ENCODE measurements at regions not wholly inside any gene's neighbourhood (a gene's known extent, or its start where the extent isn't known, plus 50 kb on each side); places are given as distances from the start of the nearest gene placed in this dataset.
"Not testable (repeated sequence)": the region's sequence is repeated elsewhere in the genome, so short reads cannot be mapped to it uniquely, and the experiment has no call there.

DNA sequence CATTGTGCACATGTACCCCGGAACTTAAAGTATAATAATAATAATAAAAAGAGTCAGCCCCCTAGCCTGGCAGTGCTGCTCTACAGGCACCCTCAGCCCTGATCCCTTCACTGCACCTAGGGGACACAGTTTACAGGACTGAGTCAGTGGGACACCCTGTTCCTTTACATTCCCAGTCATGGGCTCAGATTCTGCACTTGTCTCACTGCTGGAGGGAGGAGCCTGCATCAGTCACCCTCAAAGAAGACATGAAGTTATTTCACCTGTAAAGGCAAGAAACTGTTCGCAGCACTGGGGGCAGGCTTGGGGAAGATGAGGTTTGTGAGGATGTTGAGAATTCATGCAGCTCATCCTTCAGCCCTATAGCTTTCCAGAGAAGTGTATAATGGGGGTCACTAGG is 50.7 kb upstream of the VPREB1 start:
- DNase-seq (ENCODE audit: low read depth in 4 of 4, low spot score in 3 of 4): no peak

DNA sequence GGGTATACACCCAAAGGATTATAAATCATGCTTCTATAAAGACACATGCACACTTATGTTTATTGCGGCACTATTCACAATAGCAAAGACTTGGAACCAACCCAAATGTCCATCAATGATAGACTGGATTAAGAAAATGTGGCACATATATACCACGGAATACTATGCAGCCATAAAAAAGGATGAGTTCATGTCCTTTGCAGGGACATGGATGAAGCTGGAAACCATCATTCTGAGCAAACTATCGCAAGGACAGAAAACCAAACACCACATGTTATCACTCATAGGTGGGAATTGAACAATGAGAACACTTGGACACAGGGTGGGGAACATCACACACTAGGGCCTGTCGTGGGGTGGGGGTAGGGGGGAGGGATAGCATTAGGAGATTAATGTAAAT is 51.1 kb upstream of the VPREB1 start:
- not testable (repeated sequence) for DNase-seq (ENCODE audit: low read depth in 4 of 4, low spot score in 3 of 4)

DNA sequence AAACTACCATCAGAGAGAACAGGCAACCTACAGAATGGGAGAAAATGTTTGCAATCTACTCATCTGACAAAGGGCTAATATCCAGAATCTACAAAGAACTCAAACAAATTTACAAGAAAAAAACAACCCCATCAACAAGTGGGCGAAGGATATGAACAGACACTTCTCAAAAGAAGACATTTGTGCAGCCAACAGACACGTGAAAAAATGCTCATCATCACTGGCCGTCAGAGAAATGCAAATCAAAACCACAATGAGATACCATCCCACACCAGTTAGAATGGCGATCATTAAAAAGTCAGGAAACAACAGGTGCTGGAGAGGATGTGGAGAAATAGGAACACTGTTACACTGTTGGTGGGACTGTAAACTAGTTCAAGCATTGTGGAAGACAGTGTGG is 51.6 kb upstream of the VPREB1 start:
- DNase-seq (ENCODE audit: low read depth in 4 of 4, low spot score in 3 of 4): not testable (repeated sequence)

DNA sequence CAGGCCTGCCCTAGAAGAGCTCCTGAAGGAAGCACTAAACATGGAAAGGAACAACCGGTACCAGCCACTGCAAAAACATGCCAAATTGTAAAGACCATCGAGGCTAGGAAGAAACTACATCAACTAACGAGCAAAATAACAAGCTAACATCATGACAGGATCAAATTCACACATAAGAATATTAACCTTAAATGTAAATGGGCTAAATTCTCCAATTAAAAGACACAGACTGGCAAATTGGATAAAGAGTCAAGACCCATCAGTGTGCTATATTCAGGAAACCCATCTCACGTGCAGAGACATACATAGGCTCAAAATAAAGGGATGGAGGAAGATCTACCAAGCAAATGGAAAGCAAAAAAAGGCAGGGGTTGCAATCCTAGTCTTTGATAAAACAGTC is 54.8 kb upstream of the VPREB1 start:
- not testable (repeated sequence) for DNase-seq (ENCODE audit: low read depth in 4 of 4, low spot score in 3 of 4)

DNA sequence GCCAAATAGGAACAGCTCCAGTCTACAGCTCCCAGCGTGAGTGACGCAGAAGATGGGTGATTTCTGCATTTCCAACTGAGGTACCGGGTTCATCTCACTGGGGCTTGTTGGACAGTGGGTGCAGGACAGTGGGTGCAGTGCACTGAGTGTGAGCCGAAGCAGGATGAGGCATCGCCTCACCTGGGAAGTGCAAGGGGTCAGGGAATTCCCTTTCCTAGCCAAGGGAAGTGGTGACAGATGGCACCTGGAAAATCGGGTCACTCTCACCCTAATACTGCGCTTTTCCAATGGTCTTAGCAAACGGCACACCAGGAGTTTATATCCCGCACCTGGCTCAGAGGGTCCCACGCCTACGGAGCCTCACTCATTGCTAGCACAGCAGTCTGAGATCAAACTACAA is 56.7 kb upstream of the VPREB1 start:
- not testable (repeated sequence) for DNase-seq (ENCODE audit: low read depth in 4 of 4, low spot score in 3 of 4)

DNA sequence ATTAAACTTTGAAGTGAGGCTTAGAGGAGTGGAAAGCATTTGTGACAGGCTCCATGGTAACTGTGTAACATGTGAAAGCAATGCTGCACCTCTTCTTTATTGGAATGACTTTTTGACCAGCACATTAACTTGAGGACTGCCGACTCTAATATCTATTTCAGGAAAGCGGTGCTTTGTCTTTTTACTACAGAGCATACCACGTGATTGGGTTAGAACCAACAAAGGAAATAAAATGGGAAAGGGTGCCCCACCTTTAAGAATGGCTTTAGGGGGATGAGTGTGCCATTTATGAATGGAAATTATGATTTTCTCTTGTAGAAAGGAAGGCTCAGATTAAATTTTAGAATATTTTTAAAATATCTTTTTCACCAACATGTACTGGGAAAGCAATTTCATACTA is 57.3 kb upstream of the VPREB1 start:
- no peak for DNase-seq (ENCODE audit: low read depth in 4 of 4, low spot score in 3 of 4)

DNA sequence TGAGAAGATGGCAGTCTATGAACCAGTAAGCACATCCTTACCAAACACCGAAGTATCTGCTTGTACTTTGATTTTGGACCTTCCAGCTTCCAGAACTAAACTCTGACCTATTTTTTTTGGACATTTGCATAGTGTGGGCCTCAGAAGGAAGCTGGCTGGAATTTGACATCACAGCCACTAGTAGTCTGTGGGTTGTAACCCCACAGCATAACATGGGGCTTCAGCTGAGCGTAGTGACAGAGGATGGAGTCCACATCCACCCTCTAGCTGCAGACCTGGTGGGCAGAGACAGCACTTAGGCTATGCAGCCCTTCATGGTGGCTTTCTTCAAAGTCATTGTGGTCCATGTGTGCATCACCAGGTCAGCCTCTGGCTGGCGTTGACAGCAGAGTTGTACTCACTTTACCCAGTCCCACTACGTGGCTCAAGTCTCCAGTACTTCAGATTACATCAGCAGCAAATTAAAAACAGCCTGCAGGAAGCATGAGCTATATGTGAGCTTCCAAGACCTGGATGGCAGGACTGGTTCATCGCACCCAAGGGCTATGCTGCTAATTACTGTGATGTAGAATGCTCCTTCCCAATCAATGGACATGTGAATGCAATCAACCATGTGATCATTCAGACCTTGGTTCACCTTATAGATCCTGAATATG is 58.6 kb upstream of the VPREB1 start:
- no peak for DNase-seq (ENCODE audit: low read depth in 4 of 4, low spot score in 3 of 4)

DNA sequence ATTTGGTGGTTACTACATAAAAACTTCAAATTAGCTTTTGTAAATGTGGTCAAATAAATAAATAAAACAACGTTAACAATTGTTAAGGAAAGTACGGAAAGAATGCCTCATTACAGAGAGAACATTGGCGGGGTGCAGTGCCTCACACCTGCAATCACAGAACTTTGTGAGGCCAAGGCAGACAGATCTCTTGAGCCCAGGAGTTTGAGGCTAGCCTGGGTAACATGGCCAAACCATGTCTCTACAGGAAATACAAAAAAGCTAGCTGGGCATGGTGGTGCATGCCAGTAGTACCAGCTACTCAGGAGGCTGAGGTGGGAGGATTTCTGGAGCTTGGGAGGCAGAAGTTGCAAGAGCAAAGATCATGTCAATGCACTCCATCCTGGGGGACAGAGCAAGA is 59.4 kb upstream of the VPREB1 start:
- no peak for DNase-seq (ENCODE audit: low read depth in 4 of 4, low spot score in 3 of 4)

DNA sequence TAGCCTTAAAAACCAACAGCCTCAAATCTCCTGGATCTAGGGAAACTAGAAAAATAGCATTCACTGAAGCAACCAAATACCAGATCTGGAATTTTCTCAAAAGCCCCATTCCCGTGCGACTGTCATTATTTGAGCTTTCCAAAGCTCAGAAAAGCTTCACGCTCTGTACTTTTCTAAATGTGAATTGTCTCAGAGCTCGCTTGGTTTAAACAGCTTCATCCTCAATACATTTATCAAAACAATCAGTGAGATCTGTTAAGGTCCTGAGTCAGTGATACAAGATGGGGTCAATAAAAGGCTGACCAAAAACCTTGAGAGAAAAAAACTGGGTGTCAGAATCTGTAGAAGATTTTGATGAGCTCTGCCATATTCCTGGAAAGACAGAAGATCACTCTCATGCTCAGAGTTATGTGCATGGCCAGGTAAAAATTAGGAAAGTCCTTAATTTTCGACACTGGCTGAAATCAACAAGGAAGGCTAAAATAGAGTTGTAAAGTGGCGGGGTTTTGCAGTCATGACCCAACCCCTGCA is 60.2 kb upstream of the VPREB1 start:
- DNase-seq (ENCODE audit: low read depth in 4 of 4, low spot score in 3 of 4): no peak

DNA sequence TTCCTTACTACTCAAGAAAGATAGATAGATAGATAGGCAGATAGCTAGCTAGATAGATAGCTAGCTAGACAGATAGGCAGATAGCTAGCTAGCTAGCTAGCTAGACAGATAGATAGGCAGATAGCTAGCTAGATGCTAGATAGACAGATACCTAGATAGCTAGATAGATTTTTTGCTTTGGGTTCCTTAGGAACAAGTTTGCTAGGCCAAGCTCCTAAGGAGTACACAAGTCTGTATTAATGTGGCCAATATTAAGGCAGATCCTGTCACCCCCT is 61.7 kb upstream of the VPREB1 start:
- DNase-seq (ENCODE audit: low read depth in 4 of 4, low spot score in 3 of 4): no peak

DNA sequence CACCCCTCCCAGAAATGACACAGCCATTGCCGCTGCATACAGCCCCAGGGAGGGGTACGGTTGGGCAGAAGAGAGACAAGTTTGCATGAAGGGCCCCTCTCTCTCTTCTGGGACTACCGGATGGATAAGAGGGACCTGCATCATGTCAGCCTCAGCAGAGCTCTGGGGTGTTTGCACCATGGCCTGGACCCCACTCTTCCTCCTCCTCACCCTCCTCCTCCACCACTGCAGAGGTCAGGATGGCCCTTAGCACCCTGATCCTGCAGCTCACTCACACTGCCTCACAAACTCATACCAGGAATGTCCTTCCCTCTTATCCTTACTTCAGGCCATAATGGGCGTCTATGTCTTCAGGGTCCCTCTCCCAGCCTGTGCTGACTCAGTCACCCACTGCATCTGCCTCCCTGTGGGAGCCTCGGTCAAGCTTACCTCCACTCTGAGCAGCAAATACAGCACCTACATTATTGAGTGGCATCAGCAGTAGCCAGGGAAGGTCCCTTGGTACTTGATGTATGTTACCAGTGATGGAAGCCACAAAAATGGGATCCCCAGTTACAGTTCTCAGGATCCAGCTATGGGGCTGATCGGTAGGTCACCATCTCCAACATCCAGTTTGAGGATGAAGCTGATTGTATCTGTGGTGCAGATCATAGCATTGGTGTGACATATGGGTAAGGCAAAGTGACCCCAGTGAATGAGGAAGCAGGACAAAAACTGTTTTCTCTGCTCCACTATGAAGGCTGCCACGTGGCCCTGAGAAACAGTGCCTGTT is 62.2 kb upstream of the VPREB1 start:
- no peak for DNase-seq (ENCODE audit: low read depth in 4 of 4, low spot score in 3 of 4)

DNA sequence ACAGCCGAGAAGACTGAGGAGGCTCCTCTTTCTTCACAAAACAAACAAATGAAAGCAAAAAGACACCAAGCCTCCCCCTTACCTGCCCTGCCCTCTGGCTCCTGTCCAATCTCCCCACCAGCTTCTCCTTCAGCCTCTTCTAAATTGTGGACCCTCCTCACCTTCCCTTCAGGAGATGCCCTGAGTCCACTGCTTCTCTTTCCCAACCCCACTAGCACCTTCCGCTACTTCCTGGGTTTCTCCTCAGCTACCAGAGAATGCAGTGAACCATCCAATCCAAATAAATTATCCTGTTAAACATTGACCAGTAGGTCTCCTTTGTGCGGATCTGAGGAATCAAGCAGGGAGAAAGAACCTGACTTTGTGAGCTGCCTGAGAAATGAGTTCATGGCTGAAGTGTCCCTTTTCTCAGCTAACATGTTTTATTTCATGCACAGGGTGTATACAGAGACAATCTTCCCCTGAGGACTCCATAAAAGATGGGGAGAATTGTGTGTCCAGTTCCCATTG is 63.2 kb upstream of the VPREB1 start:
- peak in 2 of 4 donors; percentile 71 to 76 for DNase-seq (ENCODE audit: low read depth in 4 of 4, low spot score in 3 of 4)

DNA sequence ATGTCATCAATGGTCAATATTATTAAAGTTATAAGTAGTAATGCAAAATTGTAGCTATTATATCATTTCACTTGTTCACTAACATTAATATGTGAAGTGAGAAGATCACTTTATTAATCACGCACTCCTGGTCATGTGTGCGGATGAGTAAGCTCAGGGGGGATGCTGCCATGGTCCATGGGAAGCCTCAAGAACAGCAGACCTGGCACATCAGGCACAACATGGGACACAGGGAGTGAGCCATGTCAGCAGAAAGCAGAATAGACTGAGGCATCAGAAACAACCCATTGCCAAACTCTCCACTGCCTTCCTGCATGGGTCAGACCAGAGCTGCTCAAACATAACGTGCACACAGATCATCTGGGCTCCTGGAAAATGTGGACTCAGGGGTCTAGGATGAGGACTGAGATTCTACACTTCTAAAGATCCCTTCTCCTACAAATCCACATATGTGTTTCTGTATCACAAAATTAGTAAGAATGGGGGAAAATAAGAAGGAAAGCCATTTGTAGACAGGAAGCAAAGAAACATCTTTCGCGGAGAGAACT is 63.8 kb upstream of the VPREB1 start:
- DNase-seq (ENCODE audit: low read depth in 4 of 4, low spot score in 3 of 4): peak in 1 of 4 donors; percentile 40

DNA sequence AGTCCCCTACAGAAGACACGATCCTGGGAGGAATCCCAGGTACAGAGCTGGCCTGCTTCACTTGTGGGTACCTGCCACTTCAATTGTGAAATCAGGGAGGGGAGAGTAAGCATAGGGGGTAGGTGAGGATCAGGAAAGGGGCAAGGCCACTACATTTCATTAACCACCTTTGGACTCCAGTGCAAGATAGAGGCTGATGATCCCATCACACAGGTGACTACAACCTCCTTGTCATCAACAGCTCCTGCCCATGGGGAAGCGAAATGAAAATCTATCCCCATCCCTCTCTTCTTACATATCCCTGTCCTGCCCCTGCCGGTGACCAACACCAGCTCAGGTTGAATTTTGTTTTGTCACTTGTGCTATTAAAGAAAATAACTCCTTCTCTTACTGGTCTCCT is 64.7 kb upstream of the VPREB1 start:
- no peak for DNase-seq (ENCODE audit: low read depth in 4 of 4, low spot score in 3 of 4)

DNA sequence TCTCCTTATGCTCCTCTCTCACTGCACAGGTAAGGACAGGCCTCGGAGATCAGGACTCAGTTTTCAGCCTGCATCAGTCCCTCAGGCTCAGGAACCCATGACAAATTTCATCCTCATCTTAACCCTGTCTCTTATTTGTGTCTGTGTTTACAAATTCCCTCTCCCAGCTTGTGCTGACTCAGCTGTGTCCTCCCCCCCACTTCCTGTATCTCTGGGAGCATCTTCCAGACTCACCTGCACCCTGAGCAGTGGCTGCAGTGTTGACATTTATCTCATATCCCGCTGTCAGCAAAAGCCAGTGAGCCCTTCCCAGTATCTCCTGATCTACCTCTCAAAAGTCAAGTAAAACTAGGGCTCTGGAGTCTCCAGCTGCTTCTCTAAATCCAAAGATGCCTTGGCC is 65.6 kb upstream of the VPREB1 start:
- DNase-seq (ENCODE audit: low read depth in 4 of 4, low spot score in 3 of 4): no peak

DNA sequence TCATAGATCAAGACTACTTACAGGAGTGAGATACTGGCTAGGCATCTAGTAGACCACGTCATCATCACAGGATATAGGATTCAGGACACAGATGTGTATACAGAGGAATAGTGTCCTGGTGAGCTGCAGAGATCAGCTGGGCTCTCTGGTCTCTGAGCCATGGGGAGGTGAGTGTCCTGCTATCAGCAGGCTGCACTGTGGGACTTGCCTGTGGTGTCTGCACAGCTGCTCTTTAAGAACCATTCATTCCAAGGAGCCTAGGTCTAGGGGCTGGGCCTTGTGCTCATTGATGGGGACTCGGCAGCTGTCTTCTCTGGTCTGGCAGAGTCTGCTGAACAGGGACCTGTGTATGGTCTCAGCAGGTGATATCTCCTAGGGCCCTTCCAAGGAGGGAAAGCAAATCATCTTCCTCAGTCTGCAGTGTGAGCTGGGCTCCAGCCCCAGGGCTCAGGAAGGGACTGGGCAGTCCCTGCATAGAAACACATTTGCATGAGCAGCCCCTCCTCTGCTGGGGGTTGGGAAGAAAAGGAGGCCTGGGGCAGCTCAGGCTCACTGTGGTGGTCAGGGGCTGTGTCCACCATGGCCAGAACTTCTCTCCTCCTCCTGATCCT is 66.1 kb upstream of the VPREB1 start:
- DNase-seq (ENCODE audit: low read depth in 4 of 4, low spot score in 3 of 4): no peak

DNA sequence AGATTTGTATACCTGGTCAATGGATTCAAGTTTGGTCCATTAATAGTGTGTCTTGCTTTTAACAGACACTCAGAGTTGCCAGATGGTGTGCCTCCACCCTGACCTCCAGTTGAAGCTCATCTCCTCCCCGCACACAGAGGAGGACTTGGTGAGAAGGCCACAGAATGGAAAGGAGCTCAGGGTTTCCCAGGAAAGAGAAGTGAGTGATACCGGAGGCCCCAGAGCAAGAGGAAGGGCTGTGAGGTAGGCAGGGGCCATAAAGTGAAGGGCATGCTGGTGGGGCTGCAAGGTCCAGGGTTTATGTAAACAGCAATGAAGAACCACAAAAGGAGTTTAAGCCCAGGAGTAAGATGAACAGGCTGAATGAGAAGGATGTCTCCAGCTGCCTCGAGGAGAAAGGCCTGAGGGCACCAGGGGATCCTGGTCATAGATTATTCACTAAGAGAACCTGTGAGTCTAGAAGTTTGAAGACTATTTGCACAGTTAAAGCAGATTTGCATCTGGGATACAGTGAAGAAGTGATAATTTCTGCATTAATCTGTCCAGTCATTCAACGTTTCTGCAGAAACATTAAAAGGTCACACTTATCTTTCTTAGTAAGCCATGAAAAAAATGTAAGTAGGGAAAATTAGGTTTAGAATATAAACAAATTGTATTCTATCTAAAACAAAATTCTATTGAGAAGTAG is 67.5 kb upstream of the VPREB1 start:
- DNase-seq (ENCODE audit: low read depth in 4 of 4, low spot score in 3 of 4): no peak

DNA sequence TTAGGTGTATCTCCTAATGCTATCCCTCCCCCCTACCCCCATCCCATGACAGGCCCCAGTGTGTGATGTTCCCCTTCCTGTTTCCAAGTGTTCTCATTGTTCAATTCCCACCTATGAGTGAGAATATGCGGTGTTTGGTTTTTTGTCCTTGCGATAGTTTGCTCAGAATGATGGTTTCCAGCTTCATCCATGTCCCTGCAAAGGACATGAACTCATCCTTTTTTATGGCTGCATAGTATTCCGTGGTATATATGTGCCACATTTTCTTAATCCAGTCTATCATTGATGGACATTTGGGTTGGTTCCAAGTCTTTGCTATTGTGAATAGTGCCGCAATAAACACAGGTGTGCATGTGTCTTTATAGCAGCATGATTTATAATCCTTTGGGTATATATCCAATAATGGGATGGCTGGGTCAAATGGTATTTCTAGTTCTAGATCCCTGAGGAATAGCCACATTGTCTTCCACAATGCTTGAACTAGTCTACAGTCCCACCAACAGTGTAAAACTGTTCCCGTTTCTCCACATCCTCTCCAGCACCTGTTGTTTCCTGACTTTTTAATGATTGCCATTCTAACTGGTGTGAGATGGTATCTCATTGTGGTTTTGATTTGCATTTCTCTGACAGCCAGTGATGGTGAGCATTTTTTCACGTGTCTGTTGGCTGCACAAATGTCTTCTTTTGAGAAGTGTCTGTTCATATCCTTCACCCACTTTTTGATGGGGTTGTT is 71.5 kb upstream of the VPREB1 start:
- not testable (repeated sequence) for DNase-seq (ENCODE audit: low read depth in 4 of 4, low spot score in 3 of 4)

DNA sequence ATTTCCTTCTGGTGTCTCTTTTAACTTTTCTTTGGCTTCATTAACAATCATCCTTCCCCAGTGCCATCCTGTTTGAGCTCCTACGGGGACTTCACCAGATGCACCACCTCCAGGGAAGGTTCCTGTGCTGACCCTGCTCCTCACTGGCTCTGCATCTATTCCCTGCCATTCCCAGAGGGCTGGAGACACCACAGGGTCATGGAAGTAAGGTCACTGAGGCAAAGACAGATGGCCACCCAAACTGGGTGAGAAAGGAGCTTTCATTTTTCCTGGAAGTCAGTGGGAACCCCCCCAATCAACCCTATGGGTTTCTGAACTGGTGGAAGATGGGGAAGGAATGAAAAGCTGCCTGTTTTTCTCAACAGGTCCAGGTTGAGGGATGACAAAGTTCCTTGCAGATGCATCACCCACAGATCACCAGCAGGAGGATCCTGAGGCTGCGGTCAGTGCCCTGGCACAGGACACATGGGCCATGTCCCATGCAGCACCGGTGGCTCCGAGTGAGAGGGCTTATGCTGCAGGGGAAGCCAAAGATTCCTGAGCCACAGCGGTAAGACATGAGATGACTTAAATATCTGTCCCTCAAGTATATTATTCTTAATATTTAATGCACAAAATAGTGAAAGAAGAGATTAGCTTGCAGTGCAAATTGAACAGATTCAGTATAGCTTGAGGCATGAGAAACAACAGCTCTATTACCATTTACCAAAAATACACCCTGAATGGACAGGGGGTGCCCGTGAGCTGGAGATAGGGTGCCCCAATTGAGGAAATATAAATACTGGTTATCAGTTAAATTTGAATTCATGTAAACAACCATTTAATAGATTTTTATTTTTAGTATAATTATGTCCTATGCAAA is 73.0 kb upstream of the VPREB1 start:
- DNase-seq (ENCODE audit: low read depth in 4 of 4, low spot score in 3 of 4): no peak
